ENCODE measurements at regions not wholly inside any gene's neighbourhood (a gene's known extent, or its start where the extent isn't known, plus 50 kb on each side); places are given as distances from the start of the nearest gene placed in this dataset.

GRCh38 chr11:106327134-106327533, 249.7 kb downstream of the AASDHPPT start:
- CTCF ChIA-PET = no interaction called here
- Histone ChIP-seq H3K4me3 (ENCODE audit: control insufficient read depth in 1 of 7, extremely low read depth in 1 of 7, insufficient read depth in 4 of 7, low read depth in 2 of 7, low read length in 6 of 7) (no peak overlapping the region), H3K4me1 (ENCODE audit: control extremely low read depth in 1 of 4, control insufficient read depth in 4 of 4, insufficient read depth in 4 of 4, low read length in 3 of 4) (no peaks in the 10 kb centered on the region), H3K36me3 (ENCODE audit: control insufficient read depth in 4 of 4, insufficient read depth in 4 of 4, low read length in 3 of 4) (no peaks in the 10 kb centered on the region), H3K27me3 (replicated peaks in 2 of 5; ENCODE audit: control insufficient read depth in 4 of 5, insufficient read depth in 5 of 5, low read length in 4 of 5) (no peaks in the 10 kb centered on the region), H3K27ac (ENCODE audit: insufficient read depth in 1 of 2, low read depth in 1 of 2, low read length in 2 of 2, poor library complexity in 1 of 2, severe bottlenecking in 2 of 2) (no peak overlapping the region), H3K9me3 (ENCODE audit: control extremely low read depth in 1 of 5, control insufficient read depth in 4 of 5, insufficient read depth in 2 of 5, low read depth in 1 of 5, low read length in 4 of 5) (no peaks in the 10 kb centered on the region)
- WGBS (ENCODE audit: insufficient coverage) = 64% methylated on average over 3 of the region's 3 CpGs
- DNase-seq = no peak
- POLR2A ChIA-PET = no interaction called here

- H3K4me3 ChIP-seq (ENCODE audit: control insufficient read depth in 1 of 7, extremely low read depth in 1 of 7, insufficient read depth in 4 of 7, low read depth in 2 of 7, low read length in 6 of 7) = no peak overlapping the region
- no peaks in the 10 kb centered on the region for H3K27me3 ChIP-seq (replicated peaks in 2 of 5; ENCODE audit: control insufficient read depth in 4 of 5, insufficient read depth in 5 of 5, low read length in 4 of 5)
- no peaks in the 10 kb centered on the region for H3K9me3 ChIP-seq (ENCODE audit: control extremely low read depth in 1 of 5, control insufficient read depth in 4 of 5, insufficient read depth in 2 of 5, low read depth in 1 of 5, low read length in 4 of 5)
- CTCF ChIA-PET = no interaction called here
- H3K36me3 ChIP-seq (ENCODE audit: control insufficient read depth in 4 of 4, insufficient read depth in 4 of 4, low read length in 3 of 4) = no peaks in the 10 kb centered on the region
- no peak for DNase-seq
- no peaks in the 10 kb centered on the region for H3K4me1 ChIP-seq (ENCODE audit: control extremely low read depth in 1 of 4, control insufficient read depth in 4 of 4, insufficient read depth in 4 of 4, low read length in 3 of 4)
- no peak overlapping the region for H3K27ac ChIP-seq (ENCODE audit: insufficient read depth in 1 of 2, low read depth in 1 of 2, low read length in 2 of 2, poor library complexity in 1 of 2, severe bottlenecking in 2 of 2)
- POLR2A ChIA-PET = no interaction called here
Measured at GRCh38 chr11:106327637-106328036, 250.2 kb downstream of the AASDHPPT start.

- 100% methylated on average over 1 of the region's 1 CpG for WGBS (ENCODE audit: insufficient coverage)
- CTCF ChIA-PET = no interaction called here
Measured at GRCh38 chr11:106329273-106330018, 252.0 kb downstream of the AASDHPPT start.

GRCh38 chr11:106331176-106331575, 253.7 kb downstream of the AASDHPPT start:
- H3K27ac ChIP-seq (ENCODE audit: insufficient read depth in 1 of 2, low read depth in 1 of 2, low read length in 2 of 2, poor library complexity in 1 of 2, severe bottlenecking in 2 of 2) = no peak overlapping the region
- H3K9me3 ChIP-seq (ENCODE audit: control extremely low read depth in 1 of 5, control insufficient read depth in 4 of 5, insufficient read depth in 2 of 5, low read depth in 1 of 5, low read length in 4 of 5) = no peaks in the 10 kb centered on the region
- no peak overlapping the region for H3K4me3 ChIP-seq (ENCODE audit: control insufficient read depth in 1 of 7, extremely low read depth in 1 of 7, insufficient read depth in 4 of 7, low read depth in 2 of 7, low read length in 6 of 7)
- H3K36me3 ChIP-seq (ENCODE audit: control insufficient read depth in 4 of 4, insufficient read depth in 4 of 4, low read length in 3 of 4) = no peaks in the 10 kb centered on the region
- 86% methylated on average over 2 of the region's 3 CpGs for WGBS (ENCODE audit: insufficient coverage)
- CTCF ChIA-PET = no interaction called here
- no peaks in the 10 kb centered on the region for H3K27me3 ChIP-seq (replicated peaks in 2 of 5; ENCODE audit: control insufficient read depth in 4 of 5, insufficient read depth in 5 of 5, low read length in 4 of 5)
- DNase-seq = no peak
- no peaks in the 10 kb centered on the region for H3K4me1 ChIP-seq (ENCODE audit: control extremely low read depth in 1 of 4, control insufficient read depth in 4 of 4, insufficient read depth in 4 of 4, low read length in 3 of 4)
- POLR2A ChIA-PET = no interaction called here

More at GRCh38 chr11:106329273-106330018, 252.0 kb downstream of the AASDHPPT start:
- H3K9me3 ChIP-seq (ENCODE audit: control extremely low read depth in 1 of 5, control insufficient read depth in 4 of 5, insufficient read depth in 2 of 5, low read depth in 1 of 5, low read length in 4 of 5) = no peaks in the 10 kb centered on the region
- no peaks in the 10 kb centered on the region for H3K4me1 ChIP-seq (ENCODE audit: control extremely low read depth in 1 of 4, control insufficient read depth in 4 of 4, insufficient read depth in 4 of 4, low read length in 3 of 4)
- no peak overlapping the region for H3K27ac ChIP-seq (ENCODE audit: insufficient read depth in 1 of 2, low read depth in 1 of 2, low read length in 2 of 2, poor library complexity in 1 of 2, severe bottlenecking in 2 of 2)
- POLR2A ChIA-PET = no interaction called here
- no peak for DNase-seq
- no peak overlapping the region for H3K4me3 ChIP-seq (ENCODE audit: control insufficient read depth in 1 of 7, extremely low read depth in 1 of 7, insufficient read depth in 4 of 7, low read depth in 2 of 7, low read length in 6 of 7)
- no peaks in the 10 kb centered on the region for H3K27me3 ChIP-seq (replicated peaks in 2 of 5; ENCODE audit: control insufficient read depth in 4 of 5, insufficient read depth in 5 of 5, low read length in 4 of 5)
- no peaks in the 10 kb centered on the region for H3K36me3 ChIP-seq (ENCODE audit: control insufficient read depth in 4 of 4, insufficient read depth in 4 of 4, low read length in 3 of 4)

GRCh38 chr11:106333678-106334077, 256.2 kb downstream of the AASDHPPT start:
- WGBS (ENCODE audit: insufficient coverage) = 100% methylated on average over 1 of the region's 2 CpGs
- Histone ChIP-seq H3K27ac (ENCODE audit: insufficient read depth in 1 of 2, low read depth in 1 of 2, low read length in 2 of 2, poor library complexity in 1 of 2, severe bottlenecking in 2 of 2) (no peak overlapping the region), H3K4me3 (ENCODE audit: control insufficient read depth in 1 of 7, extremely low read depth in 1 of 7, insufficient read depth in 4 of 7, low read depth in 2 of 7, low read length in 6 of 7) (no peak overlapping the region), H3K4me1 (ENCODE audit: control extremely low read depth in 1 of 4, control insufficient read depth in 4 of 4, insufficient read depth in 4 of 4, low read length in 3 of 4) (no peaks in the 10 kb centered on the region), H3K27me3 (replicated peaks in 2 of 5; ENCODE audit: control insufficient read depth in 4 of 5, insufficient read depth in 5 of 5, low read length in 4 of 5) (no peaks in the 10 kb centered on the region), H3K36me3 (ENCODE audit: control insufficient read depth in 4 of 4, insufficient read depth in 4 of 4, low read length in 3 of 4) (no peaks in the 10 kb centered on the region), H3K9me3 (ENCODE audit: control extremely low read depth in 1 of 5, control insufficient read depth in 4 of 5, insufficient read depth in 2 of 5, low read depth in 1 of 5, low read length in 4 of 5) (no peaks in the 10 kb centered on the region)
- POLR2A ChIA-PET = no interaction called here
- DNase-seq = no peak
- CTCF ChIA-PET = no interaction called here

- Histone ChIP-seq H3K27me3 (replicated peaks in 2 of 5; ENCODE audit: control insufficient read depth in 4 of 5, insufficient read depth in 5 of 5, low read length in 4 of 5) (no peaks in the 10 kb centered on the region), H3K4me3 (ENCODE audit: control insufficient read depth in 1 of 7, extremely low read depth in 1 of 7, insufficient read depth in 4 of 7, low read depth in 2 of 7, low read length in 6 of 7) (no peak overlapping the region), H3K36me3 (ENCODE audit: control insufficient read depth in 4 of 4, insufficient read depth in 4 of 4, low read length in 3 of 4) (no peaks in the 10 kb centered on the region), H3K9me3 (ENCODE audit: control extremely low read depth in 1 of 5, control insufficient read depth in 4 of 5, insufficient read depth in 2 of 5, low read depth in 1 of 5, low read length in 4 of 5) (no peaks in the 10 kb centered on the region), H3K27ac (ENCODE audit: insufficient read depth in 1 of 2, low read depth in 1 of 2, low read length in 2 of 2, poor library complexity in 1 of 2, severe bottlenecking in 2 of 2) (no peak overlapping the region), H3K4me1 (ENCODE audit: control extremely low read depth in 1 of 4, control insufficient read depth in 4 of 4, insufficient read depth in 4 of 4, low read length in 3 of 4) (no peaks in the 10 kb centered on the region)
- 100% methylated on average over 2 of the region's 2 CpGs for WGBS (ENCODE audit: insufficient coverage)
- no peak for DNase-seq
- POLR2A ChIA-PET = no interaction called here
- CTCF ChIA-PET = no interaction called here
Measured at GRCh38 chr11:106344394-106344793, 266.9 kb downstream of the AASDHPPT start.

- Histone ChIP-seq H3K9me3 (ENCODE audit: control extremely low read depth in 1 of 5, control insufficient read depth in 4 of 5, insufficient read depth in 2 of 5, low read depth in 1 of 5, low read length in 4 of 5) (no peaks in the 10 kb centered on the region), H3K4me3 (ENCODE audit: control insufficient read depth in 1 of 7, extremely low read depth in 1 of 7, insufficient read depth in 4 of 7, low read depth in 2 of 7, low read length in 6 of 7) (no peak overlapping the region), H3K36me3 (ENCODE audit: control insufficient read depth in 4 of 4, insufficient read depth in 4 of 4, low read length in 3 of 4) (no peaks in the 10 kb centered on the region), H3K27me3 (replicated peaks in 2 of 5; ENCODE audit: control insufficient read depth in 4 of 5, insufficient read depth in 5 of 5, low read length in 4 of 5) (no peaks in the 10 kb centered on the region), H3K27ac (ENCODE audit: insufficient read depth in 1 of 2, low read depth in 1 of 2, low read length in 2 of 2, poor library complexity in 1 of 2, severe bottlenecking in 2 of 2) (no peak overlapping the region), H3K4me1 (ENCODE audit: control extremely low read depth in 1 of 4, control insufficient read depth in 4 of 4, insufficient read depth in 4 of 4, low read length in 3 of 4) (no peaks in the 10 kb centered on the region)
- ChIA-PET POLR2A (no interaction called here), CTCF (no interaction called here)
- no peak for DNase-seq
- WGBS (ENCODE audit: insufficient coverage) = no CpG with 5 or more reads among the region's 1 CpG
Measured at GRCh38 chr11:106344966-106345365, 267.5 kb downstream of the AASDHPPT start.

All from common myeloid progenitor, CD34-positive (primary cell).